HG02588 (cell line): ENCODE measurements at regions not wholly inside any gene's neighbourhood (a gene's known extent, or its start where the extent isn't known, plus 50 kb on each side); places are given as distances from the start of the nearest gene placed in this dataset.
"Not testable (repeated sequence)": the region's sequence is repeated elsewhere in the genome, so short reads cannot be mapped to it uniquely, and the experiment has no call there.

ENCODE experiments used
- ATAC-seq: cut with Tn5 transposase; IDR thresholded peaks from one replicate; pipeline ENCODE4 v1.9.1; 2021; ENCODE audit warnings: mild to moderate bottlenecking, moderate library complexity; ENCODE audit not compliant: unreplicated experiment

- ATAC-seq, result no peak
Observed at GRCh38 chr1:214715126-214715525, 112.1 kb downstream of the CENPF start.

- no peak for ATAC-seq
Observed at GRCh38 chr1:214717351-214717750, 114.4 kb downstream of the CENPF start.

GRCh38 chr1:214718724-214719123 lies 115.7 kb downstream of the CENPF start:
- ATAC-seq, result no peak

- ATAC-seq, result no peak
Observed at GRCh38 chr1:214719207-214719606, 116.2 kb downstream of the CENPF start.

GRCh38 chr1:214720561-214720960 lies 117.6 kb downstream of the CENPF start:
- ATAC-seq, result no peak

- no peak for ATAC-seq
Observed at GRCh38 chr1:214727274-214727673, 124.3 kb downstream of the CENPF start.

GRCh38 chr1:214739621-214740238 lies 136.7 kb downstream of the CENPF start:
- ATAC-seq, result no peak

GRCh38 chr1:214740471-214740870 lies 137.5 kb downstream of the CENPF start:
- ATAC-seq, result no peak

GRCh38 chr1:214747050-214747635 lies 144.1 kb downstream of the CENPF start:
- no peak for ATAC-seq

GRCh38 chr1:214753236-214753852 lies 150.3 kb downstream of the CENPF start:
- ATAC-seq, result no peak

- ATAC-seq, result no peak
Observed at GRCh38 chr1:214761030-214761429, 158.0 kb downstream of the CENPF start.

- no peak for ATAC-seq
Observed at GRCh38 chr1:214762902-214763301, 159.9 kb downstream of the CENPF start.

- no peak for ATAC-seq
Observed at GRCh38 chr1:214764502-214764901, 161.5 kb downstream of the CENPF start.

GRCh38 chr1:214767221-214767620 lies 164.2 kb downstream of the CENPF start:
- ATAC-seq, result no peak

- not testable (repeated sequence) for ATAC-seq
Observed at GRCh38 chr1:214769666-214770065, 166.7 kb downstream of the CENPF start.

GRCh38 chr1:214777364-214777763 lies 174.4 kb downstream of the CENPF start:
- no peak for ATAC-seq

GRCh38 chr1:214791961-214792360 lies 189.0 kb downstream of the CENPF start:
- ATAC-seq, result no peak

- no peak for ATAC-seq
Observed at GRCh38 chr1:214792527-214793186, 189.7 kb downstream of the CENPF start.

GRCh38 chr1:214793708-214794107 lies 190.7 kb downstream of the CENPF start:
- no peak for ATAC-seq

- ATAC-seq, result no peak
Observed at GRCh38 chr1:214801191-214801590, 198.2 kb downstream of the CENPF start.

- ATAC-seq, result no peak
Observed at GRCh38 chr1:214808845-214809460, 206.0 kb downstream of the CENPF start.

- ATAC-seq, result no peak
Observed at GRCh38 chr1:214816603-214817002, 213.6 kb downstream of the CENPF start.
